ENCODE measurements at regions not wholly inside any gene's neighbourhood (a gene's known extent, or its start where the extent isn't known, plus 50 kb on each side); places are given as distances from the start of the nearest gene placed in this dataset.

DNA sequence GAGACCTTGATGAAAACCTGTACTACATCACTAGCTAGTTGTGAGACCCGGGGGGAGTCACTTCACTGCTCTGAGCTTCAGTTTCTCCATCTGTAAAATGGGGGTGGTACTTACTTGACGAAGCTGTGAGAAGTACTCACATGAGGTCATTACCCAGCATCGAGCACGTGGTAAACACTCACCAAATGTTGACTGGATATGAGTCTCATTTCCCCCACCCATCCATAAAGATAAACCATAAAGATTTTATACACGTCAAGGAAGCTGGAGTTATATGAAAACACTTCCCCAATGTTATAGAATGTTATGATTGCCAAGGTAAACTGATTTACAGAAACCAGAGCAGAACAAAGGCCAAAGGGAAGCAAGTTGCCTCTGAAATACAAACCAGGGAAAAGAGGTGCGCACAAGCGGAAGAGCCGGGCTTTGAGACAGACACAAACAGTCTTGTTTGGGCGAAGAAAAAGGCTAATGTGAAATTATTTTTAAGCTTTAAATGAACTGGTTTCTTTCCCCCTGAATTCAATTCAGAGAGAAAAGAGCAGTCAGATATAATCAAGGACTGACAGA, 536.8 kb downstream of the MED13L start:
- intact Hi-C loops (cut with DNase I): no loop called here
- DNase-seq: no peak

DNA sequence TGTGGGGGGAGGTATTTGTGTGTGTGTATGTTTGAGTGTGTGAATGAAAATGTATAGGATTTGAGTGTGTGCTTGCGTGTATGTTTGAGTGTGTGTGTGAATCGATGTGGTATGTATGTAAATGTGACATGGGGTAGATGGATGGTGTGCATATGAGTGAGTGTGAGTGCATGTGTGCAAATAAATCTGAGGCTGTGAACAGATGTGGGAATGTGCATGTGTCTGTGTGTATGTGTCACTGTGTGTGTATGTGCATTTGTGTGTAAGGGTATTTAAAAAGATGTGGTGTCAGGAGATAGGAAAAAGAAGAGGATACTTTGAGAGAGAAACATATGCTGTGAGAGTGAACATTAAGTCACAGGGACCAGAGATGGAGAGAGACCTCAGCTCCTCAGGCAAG, 539.6 kb downstream of the MED13L start:
- no peak for DNase-seq
- intact Hi-C loops (cut with DNase I): no loop called here

DNA sequence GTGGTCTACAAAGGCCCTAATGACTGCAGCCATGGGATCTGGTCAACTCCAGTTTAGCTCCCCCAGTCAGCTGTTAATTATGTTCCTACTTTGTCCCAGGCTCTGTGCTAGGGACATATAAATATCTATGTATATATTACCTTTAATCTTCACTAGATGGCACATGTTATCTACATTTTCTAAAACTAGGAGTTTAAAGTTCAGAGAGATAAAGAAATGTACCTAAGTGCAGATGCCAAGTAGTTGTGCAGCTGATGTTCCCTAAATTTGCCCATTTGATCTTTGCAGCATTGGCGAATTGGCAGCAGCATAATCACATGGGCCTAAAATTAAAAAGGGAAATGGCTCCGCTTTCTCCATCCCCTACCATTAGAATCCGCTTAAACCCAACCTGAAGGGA, 541.1 kb downstream of the MED13L start:
- intact Hi-C loops (cut with DNase I): no loop called here
- DNase-seq: no peak

DNA sequence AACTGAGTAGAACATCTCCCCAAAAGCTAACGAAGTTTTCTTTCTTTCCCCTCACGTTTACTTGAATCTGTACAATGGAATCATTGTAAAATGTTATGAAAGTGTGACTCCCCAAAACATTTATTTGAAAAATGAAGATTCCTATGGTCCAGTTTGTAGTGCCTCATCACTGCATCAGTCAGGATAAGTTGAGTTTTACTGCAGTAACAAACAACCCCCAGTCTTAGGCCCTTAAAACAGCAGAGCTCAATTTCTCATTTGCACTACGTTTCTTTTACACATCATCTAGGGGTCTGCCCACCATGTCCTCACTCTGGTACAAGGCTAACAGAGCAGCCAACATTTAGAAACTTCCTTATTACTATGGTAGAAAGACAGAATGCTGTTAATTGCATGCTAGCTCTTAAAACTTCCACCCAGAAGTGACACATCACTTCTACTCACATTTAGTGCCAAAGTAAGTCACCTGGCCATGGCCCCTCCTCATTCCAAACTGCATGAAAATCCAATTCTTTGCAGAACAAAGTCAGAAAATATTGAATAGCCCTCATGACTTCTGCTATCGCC, 546.4 kb downstream of the MED13L start:
- no peak for DNase-seq
- intact Hi-C loops (cut with DNase I): no loop called here

DNA sequence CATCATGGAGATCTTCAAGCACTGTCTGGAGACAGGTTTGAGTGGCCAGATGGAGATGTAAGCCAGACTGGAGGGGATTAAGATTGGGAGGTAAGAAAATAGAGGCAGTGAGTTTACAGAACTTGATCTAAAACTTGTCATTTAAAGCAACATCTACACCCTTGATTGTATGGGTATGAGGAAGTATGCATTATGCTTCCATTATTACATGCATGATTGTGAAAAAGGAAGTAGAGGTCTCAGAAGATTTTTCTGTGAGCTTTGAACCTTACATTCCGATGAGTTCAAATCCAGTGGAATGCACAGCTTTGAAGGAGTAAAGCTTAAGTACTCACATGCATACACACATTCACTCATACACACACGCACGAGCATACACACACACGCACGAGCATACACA, 550.8 kb downstream of the MED13L start:
- DNase-seq: no peak
- intact Hi-C loops (cut with DNase I): no loop called here

DNA sequence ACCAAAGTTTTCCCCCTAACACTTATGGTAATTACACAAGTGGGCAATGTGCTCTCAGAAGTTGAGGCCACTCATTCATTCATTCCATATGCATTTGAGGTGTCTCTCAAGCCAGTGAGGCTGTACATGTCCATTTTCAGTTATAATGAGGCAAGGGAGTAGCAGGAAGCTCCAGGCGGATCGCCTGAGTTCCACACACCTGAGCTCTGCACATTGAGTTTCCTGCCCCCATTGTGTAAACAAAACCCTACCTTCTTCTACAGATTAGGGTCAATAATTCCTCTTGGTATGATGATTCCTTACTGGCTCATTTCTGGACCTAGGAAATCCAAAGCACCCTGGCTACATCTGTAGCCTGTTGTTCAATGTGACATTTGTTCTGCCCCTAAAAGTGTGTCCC, 555.3 kb downstream of the MED13L start:
- DNase-seq: no peak
- intact Hi-C loops (cut with DNase I): no loop called here

DNA sequence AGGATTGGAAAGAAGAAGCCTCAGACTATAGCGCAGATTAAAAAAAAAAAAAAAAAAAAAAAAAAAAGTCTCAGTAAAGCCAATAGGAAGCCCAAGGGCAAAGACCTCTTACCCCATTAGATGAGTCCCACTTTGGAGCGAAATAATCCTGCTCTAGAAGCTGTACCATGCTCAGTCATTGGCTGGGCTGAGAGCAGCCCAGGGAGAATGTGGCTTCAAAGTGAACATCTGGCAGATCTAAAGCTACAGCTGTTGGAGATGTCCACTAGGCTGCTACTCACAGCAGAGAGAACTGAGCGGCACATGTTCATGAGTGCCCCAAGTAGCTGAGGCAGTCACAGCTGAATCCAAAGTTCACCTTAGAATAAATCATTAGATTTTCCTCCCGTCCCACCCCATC, 560.9 kb downstream of the MED13L start:
- intact Hi-C loops (cut with DNase I): no loop called here
- no peak for DNase-seq

DNA sequence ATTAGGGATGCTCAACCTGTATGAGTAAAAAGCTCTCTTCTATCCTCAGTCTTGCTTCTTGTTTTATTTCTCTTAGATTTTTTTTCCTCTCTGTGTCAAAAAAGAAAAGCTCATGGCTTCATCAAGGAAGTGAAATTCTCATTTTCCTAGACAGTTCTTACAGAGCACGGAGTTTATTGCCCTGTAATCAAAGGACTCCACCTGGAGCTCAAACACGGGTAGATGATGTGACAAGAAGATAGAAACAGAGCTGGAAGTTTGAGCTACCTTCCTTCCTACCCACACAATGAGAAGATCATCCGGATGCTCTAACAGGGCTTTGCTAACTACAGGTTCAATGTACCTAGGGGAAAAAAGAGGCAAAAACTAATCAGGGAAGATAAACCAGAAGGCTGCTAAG, 564.8 kb downstream of the MED13L start:
- intact Hi-C loops (cut with DNase I): no loop called here
- DNase-seq: no peak

DNA sequence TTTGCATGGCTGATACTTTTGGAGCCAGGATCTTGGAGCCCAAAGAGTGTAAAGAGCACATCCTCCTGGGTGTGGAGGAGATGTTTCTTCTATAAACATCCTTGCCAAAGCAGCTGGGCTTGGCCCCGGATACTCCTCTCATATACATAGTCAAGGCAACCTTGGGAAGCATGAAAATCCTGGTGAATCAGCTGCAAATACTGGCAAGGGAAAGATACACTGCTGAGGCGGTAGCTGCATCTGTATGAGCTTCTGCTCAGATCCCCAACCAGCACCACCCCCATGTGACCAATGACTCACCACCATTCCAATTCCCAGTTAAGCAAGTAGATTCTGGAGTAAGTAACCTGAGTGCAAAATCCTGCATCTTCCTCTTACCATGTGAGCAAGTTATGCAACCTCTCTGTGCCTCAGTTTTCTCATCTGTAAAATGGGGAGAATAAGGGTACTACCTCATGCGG, 567.4 kb downstream of the MED13L start:
- intact Hi-C loops (cut with DNase I): no loop called here
- no peak for DNase-seq

DNA sequence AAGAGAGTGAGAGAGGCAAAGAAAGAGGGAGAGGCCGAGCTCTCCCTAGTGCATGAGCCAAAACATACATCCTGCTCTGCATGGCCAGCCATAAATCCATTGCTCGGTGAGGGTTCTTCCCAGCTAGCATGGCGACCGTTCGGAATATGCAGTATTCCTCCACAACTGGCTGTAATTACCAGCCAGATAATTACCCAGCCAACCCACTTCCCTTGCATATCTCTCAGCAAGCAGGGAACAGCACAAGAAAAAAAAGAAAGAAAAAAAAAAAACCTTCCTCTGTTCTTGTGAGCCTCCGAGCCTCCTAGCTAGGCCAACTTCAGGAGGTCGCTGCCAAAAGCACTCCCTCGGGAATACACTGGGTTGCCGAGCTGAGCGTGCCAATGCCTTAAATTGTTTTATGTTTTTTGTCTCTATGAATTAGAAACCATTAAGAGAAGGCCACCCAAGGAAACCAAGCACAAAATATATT, 567.9 kb downstream of the MED13L start:
- DNase-seq: no peak
- intact Hi-C loops (cut with DNase I): no loop called here

DNA sequence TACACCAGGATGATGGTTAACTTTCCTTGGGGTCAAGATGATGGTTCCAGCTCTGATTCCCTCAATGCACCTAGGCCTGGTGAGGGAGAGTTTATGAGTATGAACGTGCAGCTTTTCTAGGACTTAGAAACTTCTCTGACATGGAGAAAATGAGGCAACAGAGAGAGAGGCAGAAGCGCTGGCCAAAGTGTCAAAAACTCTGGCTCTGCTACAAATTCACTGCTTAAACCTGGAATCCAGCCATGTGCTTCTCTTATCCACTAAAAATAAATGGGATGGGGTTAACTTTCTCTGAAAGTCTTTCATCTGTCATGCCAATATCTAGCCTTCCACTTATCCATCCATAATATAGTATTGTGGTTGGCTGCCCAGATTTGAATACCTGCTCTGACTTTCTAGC, 568.7 kb downstream of the MED13L start:
- DNase-seq: no peak
- intact Hi-C loops (cut with DNase I): no loop called here

DNA sequence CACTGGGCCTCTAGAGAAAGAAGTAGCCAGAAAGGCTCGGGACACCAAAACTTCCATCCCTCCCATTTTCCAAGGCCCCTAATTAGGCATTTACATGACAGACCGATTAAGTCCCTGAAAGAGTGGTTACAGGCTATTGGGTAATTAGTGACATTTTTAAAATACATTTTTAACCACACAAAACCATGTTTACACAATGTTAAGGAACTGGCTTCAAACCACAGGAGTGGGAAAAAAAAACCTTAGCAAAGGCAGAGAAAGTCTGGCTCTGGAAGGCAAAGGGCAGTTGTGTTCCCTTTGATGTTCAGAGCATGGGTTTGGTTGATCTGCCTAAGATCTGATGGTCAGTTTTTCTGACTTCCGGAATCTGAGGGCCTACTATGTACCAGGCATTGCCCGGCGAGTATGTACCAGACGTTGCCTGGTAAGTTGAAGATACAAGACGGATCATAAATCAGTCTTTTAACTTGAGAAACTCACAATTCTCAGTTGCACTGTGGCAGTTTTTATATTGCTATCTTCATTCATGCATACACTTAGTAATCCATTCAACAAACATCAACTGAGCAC, 576.5 kb downstream of the MED13L start:
- intact Hi-C loops (cut with DNase I): no loop called here
- no peak for DNase-seq

DNA sequence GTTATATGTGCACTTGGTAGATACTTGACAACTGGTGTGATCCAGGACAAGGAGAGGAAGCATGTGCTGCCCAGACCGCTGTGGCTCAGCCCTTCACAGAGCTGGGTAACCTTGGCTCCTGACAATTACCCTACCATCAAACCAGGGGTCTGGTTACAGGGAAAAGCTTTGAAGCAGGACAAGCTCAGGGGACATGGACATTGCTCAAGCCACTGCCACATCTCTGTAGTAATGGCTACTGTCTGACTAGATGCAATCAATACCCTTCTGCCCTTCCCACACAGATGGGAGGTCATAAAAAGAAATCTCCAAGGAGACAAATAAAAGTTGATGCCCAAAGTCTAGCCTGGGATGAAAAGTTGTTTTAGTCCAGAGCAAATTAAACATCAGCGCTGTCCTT, 577.4 kb downstream of the MED13L start:
- intact Hi-C loops (cut with DNase I): no loop called here
- DNase-seq: no peak

DNA sequence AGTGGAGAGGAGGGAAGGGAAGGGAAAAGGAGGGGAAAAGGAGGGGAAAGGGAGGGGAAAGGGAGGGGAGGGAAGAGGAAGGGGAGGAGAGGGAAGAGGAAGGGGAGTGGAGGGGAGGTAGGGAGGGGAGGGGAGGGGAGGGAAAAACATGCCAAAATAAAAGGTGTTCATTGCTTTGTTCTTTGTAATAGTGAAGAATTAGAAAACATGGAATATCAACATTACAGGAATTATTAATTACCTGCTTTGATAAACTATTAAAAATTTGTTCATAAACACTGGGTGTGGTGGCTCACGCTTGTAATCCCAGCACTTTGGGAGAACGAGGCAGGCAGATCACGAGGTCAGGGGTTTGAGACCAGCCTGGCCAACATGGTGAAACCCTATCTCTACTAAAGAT, 579.2 kb downstream of the MED13L start:
- intact Hi-C loops (cut with DNase I): no loop called here

DNA sequence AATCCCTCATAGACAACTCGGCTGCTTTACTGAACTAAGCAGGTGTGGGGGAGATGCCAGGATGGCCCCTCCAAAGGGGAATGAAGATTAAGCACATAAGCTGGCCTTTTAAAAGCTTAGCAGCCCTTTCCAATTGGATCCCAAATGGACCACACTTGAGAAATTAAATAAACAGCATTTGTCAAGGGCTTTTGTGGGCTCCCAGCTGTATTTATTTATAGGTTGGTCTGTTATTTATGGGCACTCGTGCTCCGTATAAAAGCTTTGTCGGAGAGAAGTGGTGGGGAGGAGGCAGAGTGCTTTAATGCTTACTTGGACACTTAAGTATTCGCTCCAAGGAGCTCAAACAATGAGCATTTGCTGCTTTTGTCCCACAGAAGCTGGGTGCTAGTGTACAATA, 580.2 kb downstream of the MED13L start:
- DNase-seq: no peak
- intact Hi-C loops (cut with DNase I): no loop called here

More for the DNA sequence above, 579.2 kb downstream of the MED13L start:
- no peak for DNase-seq

DNA sequence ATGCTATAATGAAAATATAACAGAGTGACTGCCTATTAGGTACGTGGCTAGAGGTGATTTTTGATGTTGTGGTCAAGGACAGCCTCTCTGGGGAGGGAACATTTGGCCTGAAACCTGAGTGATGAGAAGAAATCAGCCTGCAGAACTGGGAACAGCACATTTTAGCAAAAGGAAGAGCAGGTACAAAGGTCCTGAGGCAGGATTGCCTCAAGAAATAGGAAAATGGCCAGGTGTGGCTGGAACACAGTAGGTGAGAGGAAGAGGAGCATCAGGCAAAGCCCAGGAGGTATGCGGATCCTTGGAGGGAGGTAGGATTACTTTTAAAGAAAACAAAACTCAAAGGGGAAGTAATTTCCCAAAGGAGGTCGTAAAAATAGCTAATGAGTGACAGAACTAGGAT, 582.9 kb downstream of the MED13L start:
- DNase-seq: no peak
- intact Hi-C loops (cut with DNase I): no loop called here

DNA sequence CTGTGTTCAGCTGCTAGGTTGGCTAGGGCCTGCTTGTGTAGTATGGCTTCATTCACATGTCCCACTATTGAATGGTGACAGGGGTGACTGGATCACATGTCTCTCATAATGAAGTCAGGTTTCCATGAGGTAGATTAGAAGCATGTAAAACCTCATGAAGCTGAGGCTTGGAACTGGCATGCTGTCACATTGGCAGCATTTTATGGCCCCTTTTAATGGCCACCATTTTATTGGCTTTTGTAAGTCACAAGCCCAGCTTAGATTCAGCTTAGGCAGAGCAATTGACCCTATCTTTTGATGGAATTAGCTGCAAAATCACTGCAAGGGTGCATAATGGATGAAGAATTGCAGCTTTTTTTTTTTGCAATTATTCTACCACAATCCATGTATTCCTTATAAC, 583.5 kb downstream of the MED13L start:
- intact Hi-C loops (cut with DNase I): no loop called here
- no peak for DNase-seq

DNA sequence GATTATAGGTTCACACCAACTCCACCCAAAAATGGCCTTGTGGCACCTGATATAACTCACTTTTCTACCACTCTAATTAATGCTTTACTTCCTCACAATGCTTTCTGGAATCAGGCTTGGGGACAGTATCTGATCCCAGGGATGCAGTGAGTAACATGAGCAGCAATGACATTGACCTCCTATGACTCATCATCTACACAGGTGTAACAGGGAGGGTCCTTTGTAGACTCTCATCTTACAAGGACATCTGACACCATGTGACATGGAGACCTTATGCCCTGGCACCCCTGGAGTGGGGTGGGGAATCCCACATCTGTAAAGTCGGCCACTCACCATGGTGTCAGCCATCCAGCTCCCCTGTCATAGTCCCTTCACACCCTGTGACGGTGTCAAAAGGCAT, 586.4 kb downstream of the MED13L start:
- DNase-seq: no peak
- intact Hi-C loops (cut with DNase I): no loop called here

DNA sequence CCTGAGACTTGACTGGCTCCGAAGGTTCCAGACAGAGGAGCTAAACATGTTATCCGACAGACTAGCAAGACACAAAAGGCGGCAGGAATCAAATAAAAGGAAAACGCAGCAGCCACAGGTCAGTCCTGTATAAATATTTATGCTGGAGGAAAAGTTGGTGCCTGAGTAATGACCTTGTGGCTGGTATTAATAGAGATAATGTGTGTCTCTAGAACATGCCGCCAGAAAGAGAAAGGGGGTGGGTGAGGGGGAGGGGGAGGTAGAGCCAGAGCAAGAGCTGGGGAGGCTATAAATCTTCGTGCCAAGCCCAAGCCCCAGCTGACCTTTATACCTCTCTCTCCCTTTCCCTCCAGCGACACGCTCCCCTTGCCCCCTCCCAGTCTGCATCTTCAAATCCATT, 590.4 kb downstream of the MED13L start:
- no peak for DNase-seq
- intact Hi-C loops (cut with DNase I): no loop called here

DNA sequence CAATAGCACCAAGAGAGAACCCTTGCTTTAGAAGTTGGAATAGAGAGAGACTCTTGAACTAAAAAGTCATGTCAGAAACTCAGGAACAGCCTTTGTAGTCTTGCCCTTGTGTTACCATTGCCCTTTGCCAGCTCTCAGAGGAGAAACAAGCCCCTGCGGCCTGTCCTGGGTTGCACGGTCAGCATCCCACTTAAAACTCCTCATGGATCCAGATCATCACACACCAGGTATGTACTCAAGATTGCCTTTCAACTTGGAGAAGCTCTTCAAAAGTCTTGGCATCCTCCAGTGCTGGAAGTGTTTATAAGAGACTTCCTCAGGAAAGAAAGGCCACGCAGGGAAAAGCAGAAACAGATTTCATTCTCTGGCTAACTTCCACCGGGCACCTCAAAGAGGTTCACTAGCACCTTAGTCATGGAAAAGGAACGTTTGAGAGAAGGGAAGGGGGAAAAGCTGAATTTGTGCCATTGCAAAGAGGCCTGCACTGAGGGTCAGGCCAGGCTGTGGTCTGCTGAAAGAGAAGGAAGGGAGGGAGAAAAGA, 594.2 kb downstream of the MED13L start:
- DNase-seq: no peak
- intact Hi-C loops (cut with DNase I): no loop called here

DNA sequence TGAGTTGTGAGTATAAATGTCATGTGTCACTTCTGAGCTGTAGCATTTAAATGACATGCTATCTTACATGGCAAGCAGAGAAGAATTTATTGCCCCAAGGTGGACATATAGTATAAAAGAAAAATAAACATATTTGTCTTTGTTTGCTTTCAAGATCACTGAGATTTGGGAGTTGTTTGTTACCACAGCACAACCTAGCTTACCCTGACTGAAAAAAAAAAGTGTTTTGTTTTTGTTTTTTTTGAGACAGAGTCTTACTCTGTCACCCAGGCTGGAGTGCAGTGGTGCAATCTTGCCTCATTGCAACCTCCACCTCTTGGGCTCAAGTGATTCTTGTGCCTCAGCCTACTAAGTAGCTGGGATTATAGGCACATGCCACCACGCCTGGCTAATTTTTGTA, 596.5 kb downstream of the MED13L start:
- DNase-seq: no peak
- intact Hi-C loops (cut with DNase I): no loop called here
